Spleen (tissue), 7 donors: ENCODE measurements at regions not wholly inside any gene's neighbourhood (a gene's known extent, or its start where the extent isn't known, plus 50 kb on each side); places are given as distances from the start of the nearest gene placed in this dataset.

Source experiments
- POLR2A ChIP-seq, 3 donors: fragments of 450-650 bp; IDR thresholded peaks; one replicate each; pipeline ENCODE4 v1.5.1; 2017; ENCODE audit warnings: antibody characterized with exemption in 3 of 3, mild to moderate bottlenecking in 1 of 3
- POLR2AphosphoS5 ChIP-seq, 3 donors: sonication (generic); formaldehyde crosslinking; IDR thresholded peaks; one replicate each; pipeline ENCODE4 v1.5.1; 2017; ENCODE audit warnings: antibody characterized with exemption in 3 of 3
- TF ChIP-seq, protein P1 (sequence below), 11 experiments: fragments of 200-600 bp in 7 of 11; fragments of 450-650 bp in 4 of 11; sonication (generic) in 4 of 11; IDR thresholded peaks in 8 of 11; conservative IDR thresholded peaks in 3 of 11; 1 replicate in 7 of 11; 2 replicates in 4 of 11; pipeline versions ENCODE4 v1.4.0 to v1.8.0; 2016 to 2021; ENCODE audit warnings: antibody characterized with exemption in 11 of 11, inconsistent platforms in 4 of 11, mild to moderate bottlenecking in 1 of 11
- donor health status: DM: no; HTN: no; CAD: no; lungs with moderate emphysema.
- donor health status: DM: no; HTN: no; CAD: no.
- donor health status: DM: no; HTN: no; CAD: no.

DNA sequence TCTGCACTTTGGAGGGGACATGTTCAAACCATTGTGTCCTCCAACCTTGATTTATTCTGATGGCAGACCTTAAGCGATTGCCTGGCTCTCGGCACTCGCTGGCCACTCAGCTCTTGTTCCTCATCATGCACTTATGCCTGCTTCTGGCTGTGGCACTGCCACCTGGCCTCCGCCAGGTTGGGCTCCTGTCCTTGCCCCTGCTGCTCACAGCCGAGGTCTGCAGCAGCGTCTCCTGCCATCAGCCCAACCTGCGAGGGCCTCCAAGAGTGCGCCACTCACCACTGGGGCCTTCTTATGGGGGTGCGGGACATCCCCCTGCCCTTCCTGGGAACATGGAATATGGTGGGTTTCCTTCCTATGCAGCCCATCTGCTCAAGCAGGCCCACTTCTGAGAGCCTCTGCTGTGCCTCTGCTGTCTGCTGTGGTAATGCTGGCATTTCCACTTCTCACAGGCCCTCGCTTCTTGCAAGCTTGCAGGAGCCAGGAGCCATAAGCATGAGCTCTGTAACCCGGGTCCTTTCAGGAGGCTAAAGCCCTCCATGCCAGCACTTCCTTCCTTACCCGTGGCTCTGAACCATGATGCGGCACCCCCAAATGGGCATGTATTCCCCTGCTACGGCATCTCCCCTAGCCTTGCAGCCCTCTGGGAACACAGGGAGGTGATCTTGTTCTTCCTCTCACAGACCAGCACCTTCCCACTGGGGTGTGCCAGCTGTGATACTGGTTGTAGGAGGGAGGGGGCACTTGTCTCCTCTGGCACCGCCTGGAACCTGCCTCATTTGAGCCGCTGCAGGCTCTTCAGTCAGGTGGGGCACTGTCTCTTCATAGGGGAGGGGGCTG, 58.6 kb upstream of the HS6ST1 start:
- TF ChIP-seq, protein P1, sequence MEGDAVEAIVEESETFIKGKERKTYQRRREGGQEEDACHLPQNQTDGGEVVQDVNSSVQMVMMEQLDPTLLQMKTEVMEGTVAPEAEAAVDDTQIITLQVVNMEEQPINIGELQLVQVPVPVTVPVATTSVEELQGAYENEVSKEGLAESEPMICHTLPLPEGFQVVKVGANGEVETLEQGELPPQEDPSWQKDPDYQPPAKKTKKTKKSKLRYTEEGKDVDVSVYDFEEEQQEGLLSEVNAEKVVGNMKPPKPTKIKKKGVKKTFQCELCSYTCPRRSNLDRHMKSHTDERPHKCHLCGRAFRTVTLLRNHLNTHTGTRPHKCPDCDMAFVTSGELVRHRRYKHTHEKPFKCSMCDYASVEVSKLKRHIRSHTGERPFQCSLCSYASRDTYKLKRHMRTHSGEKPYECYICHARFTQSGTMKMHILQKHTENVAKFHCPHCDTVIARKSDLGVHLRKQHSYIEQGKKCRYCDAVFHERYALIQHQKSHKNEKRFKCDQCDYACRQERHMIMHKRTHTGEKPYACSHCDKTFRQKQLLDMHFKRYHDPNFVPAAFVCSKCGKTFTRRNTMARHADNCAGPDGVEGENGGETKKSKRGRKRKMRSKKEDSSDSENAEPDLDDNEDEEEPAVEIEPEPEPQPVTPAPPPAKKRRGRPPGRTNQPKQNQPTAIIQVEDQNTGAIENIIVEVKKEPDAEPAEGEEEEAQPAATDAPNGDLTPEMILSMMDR (IDR thresholded peaks at IDR 0.05 in 8 of 11, conservative IDR thresholded peaks at IDR 0.05 in 3 of 11) = no peak
- TF ChIP-seq POLR2A (IDR thresholded peaks at IDR 0.05) = no peak
- no peak for TF ChIP-seq POLR2AphosphoS5 (IDR thresholded peaks at IDR 0.05)
